DND-41 (cell line): ENCODE measurements at regions not wholly inside any gene's neighbourhood (a gene's known extent, or its start where the extent isn't known, plus 50 kb on each side); places are given as distances from the start of the nearest gene placed in this dataset.

Source experiments
- ATAC-seq: fragments of 200-7000 bp; cut with Tn5 transposase; 3 replicates; pipeline ENCODE4 v1.9.1; 2021; ENCODE audit warnings: low read depth; ENCODE audit not compliant: insufficient read depth
- DNase-seq: peaks from one replicate; pipeline ENCODE4 v3.0.0-alpha.2; 2020
- H2AFZ ChIP-seq: 2 replicates; pipeline ENCODE4 v1.6.0; 2012; ENCODE audit warnings: low read depth, low read length
- H3K27ac ChIP-seq: 2 replicates; pipeline ENCODE4 v1.5.1; 2012; ENCODE audit warnings: low read length, inconsistent platforms
- H3K27me3 ChIP-seq: fragments of 200-600 bp; sonication (generic); 2 replicates; pipeline ENCODE4 v1.6.0; 2012; ENCODE audit warnings: low read length, mild to moderate bottlenecking, inconsistent platforms; ENCODE audit not compliant: insufficient read depth, poor library complexity
- H3K36me3 ChIP-seq: 2 replicates; pipeline ENCODE4 v1.5.1; 2012; ENCODE audit warnings: low read length, inconsistent platforms; ENCODE audit not compliant: insufficient read depth
- H3K4me1 ChIP-seq: 2 replicates; pipeline ENCODE4 v1.5.1; 2012; ENCODE audit warnings: mild to moderate bottlenecking, low read length; ENCODE audit not compliant: insufficient read depth
- H3K4me2 ChIP-seq: 2 replicates; pipeline ENCODE4 v1.6.0; 2012; ENCODE audit warnings: mild to moderate bottlenecking, moderate library complexity, low read length, inconsistent platforms; ENCODE audit not compliant: insufficient read depth
- H3K4me3 ChIP-seq, 2 experiments: fragments of 200-600 bp in 1 of 2; shearing (Covaris generic) in 1 of 2; 2 replicates each; pipeline ENCODE4 v1.5.1; 2012 to 2016; ENCODE audit warnings: inconsistent platforms in 2 of 2, low read length in 2 of 2, mild to moderate bottlenecking in 2 of 2, low read depth in 1 of 2, moderate library complexity in 1 of 2
- H3K79me2 ChIP-seq: 2 replicates; pipeline ENCODE4 v1.6.0; 2012; ENCODE audit warnings: low read length, inconsistent platforms; ENCODE audit not compliant: insufficient read depth
- H3K9ac ChIP-seq: 2 replicates; pipeline ENCODE4 v1.6.0; 2012; ENCODE audit warnings: low read depth, mild to moderate bottlenecking, inconsistent platforms, low read length, moderate library complexity
- H3K9me3 ChIP-seq: 2 replicates; pipeline ENCODE4 v1.5.1; 2012; ENCODE audit warnings: low read length, moderate library complexity, mild to moderate bottlenecking, inconsistent platforms; ENCODE audit not compliant: insufficient read depth, severe bottlenecking
- H4K20me1 ChIP-seq: 2 replicates; pipeline ENCODE4 v1.6.0; 2012; ENCODE audit warnings: low read length; ENCODE audit not compliant: insufficient read depth
- CTCF ChIP-seq: IDR thresholded peaks from 2 replicates; pipeline ENCODE4 v1.5.1; 2012; ENCODE audit warnings: borderline replicate concordance, low read length, moderate library complexity, mild to moderate bottlenecking; ENCODE audit not compliant: poor library complexity, severe bottlenecking; ENCODE audit errors: extremely low read depth
- EZH2 ChIP-seq: IDR thresholded peaks from 3 replicates; pipeline ENCODE4 v1.6.1; 2012; ENCODE audit warnings: borderline replicate concordance, low read depth, mild to moderate bottlenecking, moderate library complexity, low read length, inconsistent platforms; ENCODE audit not compliant: severe bottlenecking

- Histone ChIP-seq H2AFZ (no peak overlapping the region), H3K27ac (no peak overlapping the region), H3K4me1 (no peaks in the 10 kb centered on the region), H3K27me3 (no peaks in the 10 kb centered on the region), H3K9me3 (no peaks in the 10 kb centered on the region), H3K36me3 (no peaks in the 10 kb centered on the region), H3K9ac (no peak overlapping the region), H3K4me2 (no peak overlapping the region), H4K20me1 (no peaks in the 10 kb centered on the region), H3K4me3 (no peak overlapping the region), H3K79me2 (no peaks in the 10 kb centered on the region)
- DNase-seq (no peak), ATAC-seq (no peak)
- TF ChIP-seq CTCF (no peak), EZH2 (no peak)
Measured at GRCh38 chr9:17942498-17942897, 363.6 kb downstream of the SH3GL2 start.

- no peak overlapping the region for H3K9ac ChIP-seq
- H3K9me3 ChIP-seq = no peaks in the 10 kb centered on the region
- H3K27ac ChIP-seq = no peak overlapping the region
- H4K20me1 ChIP-seq = no peaks in the 10 kb centered on the region
- no peak overlapping the region for H2AFZ ChIP-seq
- no peaks in the 10 kb centered on the region for H3K36me3 ChIP-seq
- DNase-seq = no peak
- no peak overlapping the region for H3K4me2 ChIP-seq
- H3K79me2 ChIP-seq = no peaks in the 10 kb centered on the region
- no peaks in the 10 kb centered on the region for H3K4me1 ChIP-seq
- no peak for TF ChIP-seq CTCF
- no peak for TF ChIP-seq EZH2
- ATAC-seq = no peak
- no peak overlapping the region for H3K4me3 ChIP-seq
- no peaks in the 10 kb centered on the region for H3K27me3 ChIP-seq
Measured at GRCh38 chr9:17955409-17955808, 376.5 kb downstream of the SH3GL2 start.

- no peak for ATAC-seq
Measured at GRCh38 chr9:17958363-17958762, 379.5 kb downstream of the SH3GL2 start.

GRCh38 chr9:17962747-17963146 lies 383.9 kb downstream of the SH3GL2 start:
- Histone ChIP-seq H4K20me1 (no peaks in the 10 kb centered on the region), H3K9me3 (no peaks in the 10 kb centered on the region), H3K4me1 (no peaks in the 10 kb centered on the region), H3K27ac (no peak overlapping the region), H3K9ac (no peak overlapping the region), H3K79me2 (no peaks in the 10 kb centered on the region), H3K27me3 (no peaks in the 10 kb centered on the region), H3K4me2 (no peak overlapping the region), H3K4me3 (no peak overlapping the region), H3K36me3 (no peaks in the 10 kb centered on the region), H2AFZ (no peak overlapping the region)
- DNase-seq = no peak
- TF ChIP-seq EZH2 (no peak), CTCF (no peak)
- no peak for ATAC-seq

More at GRCh38 chr9:17958363-17958762, 379.5 kb downstream of the SH3GL2 start:
- Histone ChIP-seq H2AFZ (no peak overlapping the region), H3K27ac (no peak overlapping the region), H3K36me3 (no peaks in the 10 kb centered on the region), H3K79me2 (no peaks in the 10 kb centered on the region), H3K4me2 (no peak overlapping the region), H3K9ac (no peak overlapping the region), H3K4me3 (no peak overlapping the region), H4K20me1 (no peaks in the 10 kb centered on the region), H3K9me3 (no peaks in the 10 kb centered on the region), H3K4me1 (no peaks in the 10 kb centered on the region), H3K27me3 (no peaks in the 10 kb centered on the region)
- DNase-seq = no peak
- no peak for TF ChIP-seq EZH2
